GM21723 (cell line): ENCODE measurements at regions not wholly inside any gene's neighbourhood (a gene's known extent, or its start where the extent isn't known, plus 50 kb on each side); places are given as distances from the start of the nearest gene placed in this dataset.

Experiments used
- ATAC-seq: cut with Tn5 transposase; IDR thresholded peaks from one replicate; pipeline ENCODE4 v1.9.1; 2021; ENCODE audit warnings: mild to moderate bottlenecking, moderate library complexity; ENCODE audit not compliant: unreplicated experiment

- ATAC-seq, result no peak
Observed at GRCh38 chr13:40433577-40433976, 232.9 kb downstream of the FOXO1 start.

- no peak for ATAC-seq
Observed at GRCh38 chr13:40434516-40435397, 231.7 kb downstream of the FOXO1 start.

GRCh38 chr13:40438022-40438680 lies 228.3 kb downstream of the FOXO1 start:
- ATAC-seq, result no peak

GRCh38 chr13:40438999-40439797 lies 227.2 kb downstream of the FOXO1 start:
- no peak for ATAC-seq

GRCh38 chr13:40439928-40440327 lies 226.5 kb downstream of the FOXO1 start:
- no peak for ATAC-seq

GRCh38 chr13:40440990-40441820 lies 225.2 kb downstream of the FOXO1 start:
- ATAC-seq, result no peak

GRCh38 chr13:40442231-40442630 lies 224.2 kb downstream of the FOXO1 start:
- no peak for ATAC-seq

- ATAC-seq, result no peak
Observed at GRCh38 chr13:40442826-40443225, 223.6 kb downstream of the FOXO1 start.

- ATAC-seq, result no peak
Observed at GRCh38 chr13:40444241-40444640, 222.2 kb downstream of the FOXO1 start.

GRCh38 chr13:40445557-40445990 lies 220.9 kb downstream of the FOXO1 start:
- peak; percentile 99 for ATAC-seq

GRCh38 chr13:40446365-40446764 lies 220.1 kb downstream of the FOXO1 start:
- ATAC-seq, result no peak

GRCh38 chr13:40447857-40448256 lies 218.6 kb downstream of the FOXO1 start:
- no peak for ATAC-seq

GRCh38 chr13:40452038-40452666 lies 214.3 kb downstream of the FOXO1 start:
- no peak for ATAC-seq

GRCh38 chr13:40452741-40453334 lies 213.6 kb downstream of the FOXO1 start:
- ATAC-seq, result no peak

- ATAC-seq, result no peak
Observed at GRCh38 chr13:40453351-40454021, 213.0 kb downstream of the FOXO1 start.

- no peak for ATAC-seq
Observed at GRCh38 chr13:40456397-40456953, 210.0 kb downstream of the FOXO1 start.

GRCh38 chr13:40456979-40457553 lies 209.4 kb downstream of the FOXO1 start:
- no peak for ATAC-seq

GRCh38 chr13:40457929-40458719 lies 208.3 kb downstream of the FOXO1 start:
- no peak for ATAC-seq
